ENCODE measurements at regions not wholly inside any gene's neighbourhood (a gene's known extent, or its start where the extent isn't known, plus 50 kb on each side); places are given as distances from the start of the nearest gene placed in this dataset.

DNA sequence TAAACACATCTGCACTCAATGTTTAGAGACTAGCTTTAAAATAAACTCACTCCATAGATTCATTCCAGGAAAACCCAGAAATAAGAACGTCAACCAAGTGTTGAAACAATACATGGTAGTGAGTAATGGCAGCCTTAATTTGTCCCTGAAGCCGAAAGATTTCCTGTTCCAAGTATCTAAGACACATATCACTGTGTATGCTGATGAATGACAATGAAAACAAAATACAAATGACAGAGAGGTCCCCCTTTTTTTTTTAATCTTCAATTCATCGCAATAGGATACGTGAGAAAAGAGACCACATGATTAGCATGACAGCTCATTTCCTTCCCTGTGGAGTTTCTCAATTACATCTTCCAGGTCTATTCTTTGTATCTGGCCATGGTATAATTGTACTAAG, 160.5 kb upstream of the STK17B start:
- no peak overlapping the region for H3K4me3 ChIP-seq (ENCODE audit: insufficient read depth, low read depth, low read length)
- no peaks in the 10 kb centered on the region for H3K27me3 ChIP-seq (ENCODE audit: control insufficient read depth, insufficient read depth, low read length)
- no peaks in the 10 kb centered on the region for H3K36me3 ChIP-seq (replicated peaks; ENCODE audit: control insufficient read depth, insufficient read depth, low read length)
- DNase-seq = no peak

DNA sequence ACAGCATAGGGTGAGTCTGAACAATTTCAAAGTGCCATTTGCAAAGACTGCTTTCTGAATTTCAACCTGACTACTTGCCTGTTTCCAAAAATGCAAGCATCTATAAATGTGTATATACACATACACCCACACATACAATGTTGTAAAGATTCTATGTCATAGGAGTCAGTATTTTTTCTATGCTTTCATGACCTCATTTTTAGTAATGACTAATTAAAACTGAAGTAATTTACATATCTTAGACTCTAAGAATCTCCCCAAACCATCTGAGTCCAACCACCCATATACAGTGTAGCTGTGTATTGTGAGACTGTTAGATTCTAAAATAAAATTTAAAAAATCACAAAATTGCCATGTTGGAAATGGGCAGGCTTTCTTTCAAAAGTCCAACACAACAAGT, 162.0 kb upstream of the STK17B start:
- H3K36me3 ChIP-seq (replicated peaks; ENCODE audit: control insufficient read depth, insufficient read depth, low read length) = no peaks in the 10 kb centered on the region
- DNase-seq = no peak
- H3K27me3 ChIP-seq (ENCODE audit: control insufficient read depth, insufficient read depth, low read length) = no peaks in the 10 kb centered on the region
- H3K4me3 ChIP-seq (ENCODE audit: insufficient read depth, low read depth, low read length) = no peak overlapping the region

DNA sequence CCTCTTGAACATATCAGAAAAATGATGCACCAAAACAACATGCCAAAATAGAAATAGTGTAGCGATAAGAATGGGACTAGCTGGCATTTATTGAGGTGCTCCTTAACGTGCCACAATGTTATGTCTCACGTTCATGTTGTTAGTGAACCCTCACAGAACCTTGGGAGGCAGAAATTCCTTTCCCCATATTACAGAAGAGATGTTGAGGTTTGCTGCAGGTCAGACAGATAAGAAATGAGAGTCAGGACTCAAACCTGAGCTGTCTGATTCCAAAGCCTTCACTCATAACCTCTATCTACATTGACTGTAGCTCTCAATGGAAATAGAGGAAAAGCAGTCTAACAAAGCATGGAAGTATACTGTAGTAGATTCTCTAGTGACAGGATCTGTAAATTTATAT, 163.3 kb upstream of the STK17B start:
- DNase-seq = no peak
- no peaks in the 10 kb centered on the region for H3K27me3 ChIP-seq (ENCODE audit: control insufficient read depth, insufficient read depth, low read length)
- H3K4me3 ChIP-seq (ENCODE audit: insufficient read depth, low read depth, low read length) = no peak overlapping the region
- no peaks in the 10 kb centered on the region for H3K36me3 ChIP-seq (replicated peaks; ENCODE audit: control insufficient read depth, insufficient read depth, low read length)

DNA sequence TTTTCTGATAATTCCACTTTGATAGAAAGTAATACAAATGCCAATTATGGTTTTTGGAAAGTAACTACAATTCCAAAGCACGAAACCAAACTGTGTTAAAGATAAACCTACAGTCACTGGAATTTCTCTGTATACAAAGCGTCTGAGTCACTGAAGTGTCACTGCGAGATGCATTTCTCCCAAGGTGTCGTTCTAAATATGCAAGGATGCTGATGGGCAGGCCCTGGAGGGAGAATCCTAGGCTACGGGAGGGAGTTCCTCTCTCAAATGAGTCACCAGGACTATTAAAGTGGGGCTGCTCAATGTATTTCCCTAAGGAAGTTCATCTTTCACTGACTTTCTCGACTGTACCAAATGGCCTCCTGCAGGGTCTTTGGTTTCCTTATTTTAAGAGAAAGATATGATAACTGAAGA, 163.8 kb upstream of the STK17B start:
- no peaks in the 10 kb centered on the region for H3K36me3 ChIP-seq (replicated peaks; ENCODE audit: control insufficient read depth, insufficient read depth, low read length)
- no peak for DNase-seq
- no peaks in the 10 kb centered on the region for H3K27me3 ChIP-seq (ENCODE audit: control insufficient read depth, insufficient read depth, low read length)
- no peak overlapping the region for H3K4me3 ChIP-seq (ENCODE audit: insufficient read depth, low read depth, low read length)

DNA sequence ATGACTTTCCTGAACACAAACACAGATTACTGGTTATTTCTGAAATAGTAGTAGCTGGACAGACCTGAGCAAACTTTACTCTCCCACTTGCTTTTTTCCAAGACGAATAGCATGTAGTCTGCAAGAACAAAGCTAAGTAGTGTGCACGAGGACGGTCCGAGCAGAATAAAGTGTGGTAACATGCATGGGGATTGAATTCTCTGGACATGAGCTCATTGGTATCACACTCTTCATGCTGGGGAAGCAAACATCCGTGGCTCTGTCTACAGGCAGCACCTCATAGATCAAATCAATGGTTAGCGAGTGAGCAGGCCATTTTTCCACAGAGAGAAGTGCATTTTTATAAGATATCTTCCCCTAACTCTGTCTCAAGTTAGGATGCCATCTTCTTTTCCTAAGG, 164.8 kb upstream of the STK17B start:
- H3K36me3 ChIP-seq (replicated peaks; ENCODE audit: control insufficient read depth, insufficient read depth, low read length) = no peaks in the 10 kb centered on the region
- no peak for DNase-seq
- H3K27me3 ChIP-seq (ENCODE audit: control insufficient read depth, insufficient read depth, low read length) = no peaks in the 10 kb centered on the region

DNA sequence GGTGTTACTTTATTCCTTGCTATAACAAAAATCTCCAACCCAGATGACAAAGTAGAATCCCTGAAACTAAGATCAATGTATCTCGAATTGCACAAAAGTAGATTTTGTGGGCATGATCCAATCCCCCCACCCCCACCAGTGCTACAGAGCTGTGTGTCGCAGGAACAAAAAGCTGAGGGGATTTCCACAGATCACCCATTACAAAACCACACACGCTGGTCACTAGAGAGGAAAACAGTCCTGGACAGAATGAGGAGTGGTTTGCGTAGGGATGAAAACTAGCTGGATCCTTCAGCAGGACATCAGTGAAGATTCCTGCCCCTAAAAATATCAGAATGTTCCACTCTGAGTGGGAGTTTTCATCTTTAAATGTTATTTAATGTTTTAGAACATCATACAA, 165.3 kb upstream of the STK17B start:
- H3K27me3 ChIP-seq (ENCODE audit: control insufficient read depth, insufficient read depth, low read length) = no peaks in the 10 kb centered on the region
- no peaks in the 10 kb centered on the region for H3K36me3 ChIP-seq (replicated peaks; ENCODE audit: control insufficient read depth, insufficient read depth, low read length)
- DNase-seq = no peak
- H3K4me3 ChIP-seq (ENCODE audit: insufficient read depth, low read depth, low read length) = no peak overlapping the region

More for the DNA sequence above, 164.8 kb upstream of the STK17B start:
- no peak overlapping the region for H3K4me3 ChIP-seq (ENCODE audit: insufficient read depth, low read depth, low read length)

DNA sequence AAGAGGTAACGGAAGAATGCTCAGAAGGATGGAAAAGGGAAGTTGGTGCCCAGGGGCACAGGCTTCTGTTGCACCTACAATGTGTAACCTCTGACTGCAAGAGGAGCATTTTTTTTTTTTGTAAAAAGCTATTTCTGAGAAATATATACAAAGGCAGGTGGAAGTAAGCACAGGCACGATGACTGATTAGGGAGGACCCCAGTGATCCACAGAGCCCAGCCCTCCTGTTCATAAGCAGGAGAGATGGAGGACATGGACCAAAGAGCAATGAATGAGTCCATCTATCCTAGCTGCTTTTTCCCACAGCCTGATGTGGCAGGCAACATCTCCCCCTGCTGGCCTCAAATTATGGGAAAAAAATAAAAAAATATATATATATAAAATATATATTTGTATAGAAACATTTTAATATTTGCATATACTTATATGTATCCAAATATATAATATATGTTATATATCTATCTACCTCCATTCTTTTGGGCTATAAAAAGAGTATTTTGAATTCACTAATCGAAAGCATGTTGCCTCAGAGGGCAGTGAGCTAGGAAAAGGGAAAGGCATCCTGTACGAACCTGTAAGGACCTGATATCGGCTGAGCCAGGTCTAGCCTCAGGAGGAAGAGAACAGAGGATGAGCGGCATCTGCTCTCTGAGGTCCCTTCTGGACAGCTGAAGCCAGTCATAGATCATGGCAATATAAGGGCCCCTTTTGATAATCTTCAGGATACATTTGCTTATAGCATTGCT, 166.0 kb upstream of the STK17B start:
- no peak for DNase-seq
- Histone ChIP-seq H3K36me3 (replicated peaks; ENCODE audit: control insufficient read depth, insufficient read depth, low read length) (no peaks in the 10 kb centered on the region), H3K27me3 (ENCODE audit: control insufficient read depth, insufficient read depth, low read length) (no peaks in the 10 kb centered on the region), H3K4me3 (ENCODE audit: insufficient read depth, low read depth, low read length) (no peak overlapping the region)

DNA sequence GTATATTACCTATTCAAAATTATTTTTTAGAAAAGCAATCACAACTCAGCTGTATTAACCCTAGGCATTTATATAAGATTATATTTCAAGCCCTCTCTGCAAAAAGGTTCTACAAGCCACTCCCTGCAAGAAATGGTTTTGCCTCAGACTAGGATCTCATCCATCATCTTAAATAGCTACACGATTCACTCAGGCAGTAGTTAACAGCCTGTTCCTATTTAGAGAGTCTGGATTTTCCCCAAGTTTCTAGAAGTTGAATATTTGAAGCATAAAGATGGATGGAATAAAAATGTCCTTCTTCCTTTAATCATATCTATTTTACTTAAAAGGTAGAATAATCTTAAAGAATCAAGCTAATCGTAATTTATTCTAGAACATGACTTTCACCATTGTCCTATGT, 167.1 kb upstream of the STK17B start:
- no peak for DNase-seq
- Histone ChIP-seq H3K36me3 (replicated peaks; ENCODE audit: control insufficient read depth, insufficient read depth, low read length) (no peaks in the 10 kb centered on the region), H3K27me3 (ENCODE audit: control insufficient read depth, insufficient read depth, low read length) (no peaks in the 10 kb centered on the region), H3K4me3 (ENCODE audit: insufficient read depth, low read depth, low read length) (no peak overlapping the region)

DNA sequence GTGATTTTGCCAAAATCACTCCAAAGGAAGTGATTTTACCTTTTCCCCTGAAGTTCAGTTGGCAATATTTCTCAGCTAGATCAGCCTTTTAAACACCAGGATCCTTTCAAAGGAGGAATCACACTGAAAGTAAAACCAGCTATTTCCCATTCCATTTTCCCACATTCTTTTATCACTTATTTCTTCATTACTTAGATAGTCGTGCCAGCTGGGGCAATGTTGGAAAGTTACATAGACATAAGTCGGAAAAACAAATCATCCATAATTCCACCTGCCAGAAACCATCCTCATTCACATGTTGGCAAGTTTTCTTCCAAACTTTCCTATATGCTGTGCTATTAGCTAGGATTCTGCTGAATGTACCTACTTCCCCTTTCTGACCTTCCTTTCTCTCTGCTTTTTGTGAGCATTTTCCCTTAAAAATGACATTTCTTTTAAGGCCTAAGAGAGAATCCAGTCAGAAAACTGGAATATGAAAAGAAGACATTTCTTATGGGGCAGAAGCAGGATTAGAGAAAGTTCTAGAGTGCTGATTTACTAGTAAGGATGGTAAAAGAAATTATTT, 170.0 kb upstream of the STK17B start:
- Histone ChIP-seq H3K27me3 (ENCODE audit: control insufficient read depth, insufficient read depth, low read length) (no peaks in the 10 kb centered on the region), H3K36me3 (replicated peaks; ENCODE audit: control insufficient read depth, insufficient read depth, low read length) (no peaks in the 10 kb centered on the region), H3K4me3 (ENCODE audit: insufficient read depth, low read depth, low read length) (no peak overlapping the region)
- no peak for DNase-seq

DNA sequence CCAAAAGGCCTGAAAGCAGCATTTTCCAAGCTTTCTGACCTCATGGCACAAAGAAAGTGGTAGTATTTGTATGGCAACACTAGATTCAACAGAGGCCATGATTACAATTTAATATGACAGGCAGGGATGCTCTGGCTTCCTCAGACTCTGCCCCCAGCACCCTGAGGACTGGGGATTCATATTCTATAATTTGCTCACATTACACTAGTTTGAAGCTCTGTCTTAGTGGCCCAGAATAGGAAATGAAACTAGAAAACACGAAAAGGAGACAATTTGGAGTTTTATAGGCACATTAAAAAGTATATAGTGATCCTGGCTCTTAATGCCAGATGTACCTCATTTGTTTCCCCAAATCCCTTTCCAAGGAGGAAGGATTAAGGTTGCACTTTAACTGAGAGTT, 173.0 kb upstream of the STK17B start:
- no peaks in the 10 kb centered on the region for H3K36me3 ChIP-seq (replicated peaks; ENCODE audit: control insufficient read depth, insufficient read depth, low read length)
- DNase-seq = no peak
- no peaks in the 10 kb centered on the region for H3K27me3 ChIP-seq (ENCODE audit: control insufficient read depth, insufficient read depth, low read length)

DNA sequence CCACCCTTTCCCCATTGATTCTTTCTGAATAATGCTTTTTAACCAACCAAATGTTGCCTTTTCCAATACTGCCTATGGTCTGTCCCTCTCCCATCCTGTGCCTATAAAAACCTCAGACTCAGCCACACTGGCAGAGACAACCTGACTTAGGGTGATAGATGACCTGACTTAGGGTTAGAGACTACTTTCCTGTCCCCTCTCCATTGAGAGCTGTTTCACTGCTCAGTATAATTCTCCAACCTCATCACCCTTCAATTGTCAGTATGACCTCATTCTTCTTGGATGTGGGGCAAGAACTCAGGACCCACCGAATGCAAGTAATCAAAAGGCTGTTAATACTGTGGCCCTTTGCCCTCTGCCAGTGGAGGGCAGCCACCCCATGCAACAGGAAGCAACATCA, 182.3 kb upstream of the STK17B start:
- no peak overlapping the region for H3K4me3 ChIP-seq (ENCODE audit: insufficient read depth, low read depth, low read length)
- H3K36me3 ChIP-seq (replicated peaks; ENCODE audit: control insufficient read depth, insufficient read depth, low read length) = no peaks in the 10 kb centered on the region
- DNase-seq = no peak
- peaks cover 3% of the 10 kb centered on the region for H3K27me3 ChIP-seq (ENCODE audit: control insufficient read depth, insufficient read depth, low read length)

More for the DNA sequence above, 173.0 kb upstream of the STK17B start:
- H3K4me3 ChIP-seq (ENCODE audit: insufficient read depth, low read depth, low read length) = no peak overlapping the region

- H3K27me3 ChIP-seq (ENCODE audit: control insufficient read depth, insufficient read depth, low read length) = peaks cover 3% of the 10 kb centered on the region
- H3K4me3 ChIP-seq (ENCODE audit: insufficient read depth, low read depth, low read length) = no peak overlapping the region
- no peak for DNase-seq
- H3K36me3 ChIP-seq (replicated peaks; ENCODE audit: control insufficient read depth, insufficient read depth, low read length) = no peaks in the 10 kb centered on the region
Measured at GRCh38 chr2:196354186-196354585, 182.8 kb upstream of the STK17B start.

- Histone ChIP-seq H3K4me3 (ENCODE audit: insufficient read depth, low read depth, low read length) (no peak overlapping the region), H3K27me3 (ENCODE audit: control insufficient read depth, insufficient read depth, low read length) (peaks cover 3% of the 10 kb centered on the region), H3K36me3 (replicated peaks; ENCODE audit: control insufficient read depth, insufficient read depth, low read length) (no peaks in the 10 kb centered on the region)
- DNase-seq = no peak
Measured at GRCh38 chr2:196356332-196356731, 185.0 kb upstream of the STK17B start.

DNA sequence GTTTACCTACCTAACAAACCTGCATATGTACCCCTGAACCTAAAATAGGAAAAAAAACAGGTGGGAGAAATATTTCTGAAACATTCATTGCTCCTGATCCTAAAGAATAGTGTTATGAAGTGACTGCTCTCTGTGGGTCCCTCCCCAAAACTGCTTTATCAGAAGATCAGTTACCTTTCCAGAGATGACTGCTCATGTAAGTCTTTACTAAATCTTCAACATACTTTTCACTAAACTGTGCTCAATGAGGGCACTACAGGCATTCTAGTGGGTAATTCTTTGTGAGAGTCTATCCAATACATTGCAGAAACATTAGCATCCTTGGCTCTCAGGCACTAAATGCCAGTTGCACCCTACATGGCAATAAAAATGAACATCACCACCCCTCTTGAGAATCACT, 189.3 kb upstream of the STK17B start:
- Histone ChIP-seq H3K36me3 (replicated peaks; ENCODE audit: control insufficient read depth, insufficient read depth, low read length) (no peaks in the 10 kb centered on the region), H3K27me3 (ENCODE audit: control insufficient read depth, insufficient read depth, low read length) (peaks cover 3% of the 10 kb centered on the region), H3K4me3 (ENCODE audit: insufficient read depth, low read depth, low read length) (no peak overlapping the region)
- no peak for DNase-seq

DNA sequence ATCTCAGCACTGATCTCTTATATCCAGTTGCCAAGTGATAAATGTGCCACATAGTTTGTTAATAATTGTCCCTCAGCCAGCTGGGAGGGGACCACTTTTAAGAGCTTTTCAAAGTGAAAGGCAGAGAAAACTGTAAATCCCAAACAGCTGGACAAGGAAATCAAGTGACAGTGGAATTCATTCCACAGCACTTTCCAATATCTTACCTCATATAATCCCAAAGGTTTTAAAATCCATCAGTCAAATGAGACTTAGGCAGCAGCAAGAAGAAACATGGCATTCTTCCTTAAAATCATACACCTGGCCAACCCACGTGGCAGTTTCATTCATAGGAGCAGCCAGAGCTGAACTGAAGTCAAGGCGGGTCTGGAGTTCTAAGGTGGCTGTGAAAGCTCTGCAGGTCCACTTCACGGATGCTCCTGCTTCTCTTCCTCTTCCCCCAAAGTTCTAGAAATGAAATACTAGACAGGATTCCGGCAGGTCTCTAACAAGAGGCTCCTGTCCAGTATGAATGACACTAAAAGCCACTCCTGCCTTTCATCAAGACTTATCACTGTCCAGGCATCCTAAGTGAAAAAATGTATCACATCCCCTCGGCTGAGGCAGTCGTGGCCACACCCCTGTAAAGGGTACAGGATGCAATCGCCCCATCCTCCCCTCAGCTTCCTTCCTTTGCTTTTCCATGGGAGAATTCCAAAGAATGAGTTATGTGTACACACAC, 190.4 kb upstream of the STK17B start:
- Histone ChIP-seq H3K4me3 (ENCODE audit: insufficient read depth, low read depth, low read length) (no peak overlapping the region), H3K36me3 (replicated peaks; ENCODE audit: control insufficient read depth, insufficient read depth, low read length) (no peaks in the 10 kb centered on the region), H3K27me3 (ENCODE audit: control insufficient read depth, insufficient read depth, low read length) (peaks cover under 1% of the 10 kb centered on the region; the same call in 1 of the 2 replicates)
- DNase-seq = no peak
